ENCODE measurements at regions not wholly inside any gene's neighbourhood (a gene's known extent, or its start where the extent isn't known, plus 50 kb on each side); places are given as distances from the start of the nearest gene placed in this dataset.

- Histone ChIP-seq H3K4me2 (ENCODE audit: low read length) (no peak overlapping the region), H3K27me3 (ENCODE audit: low read depth, low read length) (peaks cover 9% of the 10 kb centered on the region), H3K79me2 (ENCODE audit: low read length) (no peaks in the 10 kb centered on the region), H3K4me1 (ENCODE audit: low read length) (peaks cover 6% of the 10 kb centered on the region; the same call in 1 of the 2 replicates), H3K9ac (ENCODE audit: low read length) (no peak overlapping the region), H3K9me3 (ENCODE audit: insufficient read depth, low read length) (no peaks in the 10 kb centered on the region), H3K36me3 (replicated peaks; ENCODE audit: low read depth, low read length) (no peaks in the 10 kb centered on the region), H4K20me1 (ENCODE audit: insufficient read depth, low read length) (no peaks in the 10 kb centered on the region), H3K27ac (ENCODE audit: low read length) (no peak overlapping the region), H2AFZ (ENCODE audit: low read depth, low read length) (no peak overlapping the region), H3K4me3 (ENCODE audit: low read length) (no peak overlapping the region)
- TF ChIP-seq CTCF (IDR thresholded peaks at IDR 0.05; ENCODE audit: low read depth, low read length) (no peak), EZH2phosphoT487 (IDR thresholded peaks at IDR 0.05; ENCODE audit: low read depth) (no peak)
These were observed 201.3 kb downstream of the REEP3 start for GRCh38 chr10:63722537-63722936.

- no peak overlapping the region for H3K4me2 ChIP-seq (ENCODE audit: low read length)
- peaks cover 6% of the 10 kb centered on the region; the same call in 1 of the 2 replicates for H3K4me1 ChIP-seq (ENCODE audit: low read length)
- no peaks in the 10 kb centered on the region for H4K20me1 ChIP-seq (ENCODE audit: insufficient read depth, low read length)
- no peak for TF ChIP-seq CTCF (IDR thresholded peaks at IDR 0.05; ENCODE audit: low read depth, low read length)
- TF ChIP-seq EZH2phosphoT487 (IDR thresholded peaks at IDR 0.05; ENCODE audit: low read depth) = no peak
- peaks cover 7% of the 10 kb centered on the region for H3K27me3 ChIP-seq (ENCODE audit: low read depth, low read length)
- no peak overlapping the region for H2AFZ ChIP-seq (ENCODE audit: low read depth, low read length)
- H3K36me3 ChIP-seq (replicated peaks; ENCODE audit: low read depth, low read length) = no peaks in the 10 kb centered on the region
- H3K9ac ChIP-seq (ENCODE audit: low read length) = no peak overlapping the region
- H3K79me2 ChIP-seq (ENCODE audit: low read length) = no peaks in the 10 kb centered on the region
- H3K9me3 ChIP-seq (ENCODE audit: insufficient read depth, low read length) = no peaks in the 10 kb centered on the region
- no peak overlapping the region for H3K4me3 ChIP-seq (ENCODE audit: low read length)
- no peak overlapping the region for H3K27ac ChIP-seq (ENCODE audit: low read length)
These were observed 202.1 kb downstream of the REEP3 start for GRCh38 chr10:63723320-63723719.

GRCh38 chr10:63723741-63724140, 202.5 kb downstream of the REEP3 start:
- Histone ChIP-seq H3K9me3 (ENCODE audit: insufficient read depth, low read length) (no peaks in the 10 kb centered on the region), H3K4me1 (ENCODE audit: low read length) (peaks cover 6% of the 10 kb centered on the region; the same call in 1 of the 2 replicates), H3K27ac (ENCODE audit: low read length) (no peak overlapping the region), H3K27me3 (ENCODE audit: low read depth, low read length) (peaks cover 5% of the 10 kb centered on the region), H3K9ac (ENCODE audit: low read length) (no peak overlapping the region), H3K4me3 (ENCODE audit: low read length) (no peak overlapping the region), H4K20me1 (ENCODE audit: insufficient read depth, low read length) (no peaks in the 10 kb centered on the region), H2AFZ (ENCODE audit: low read depth, low read length) (no peak overlapping the region), H3K36me3 (replicated peaks; ENCODE audit: low read depth, low read length) (no peaks in the 10 kb centered on the region), H3K4me2 (ENCODE audit: low read length) (no peak overlapping the region), H3K79me2 (ENCODE audit: low read length) (no peaks in the 10 kb centered on the region)
- TF ChIP-seq EZH2phosphoT487 (IDR thresholded peaks at IDR 0.05; ENCODE audit: low read depth) (no peak), CTCF (IDR thresholded peaks at IDR 0.05; ENCODE audit: low read depth, low read length) (no peak)

GRCh38 chr10:63724922-63725321, 203.7 kb downstream of the REEP3 start:
- Histone ChIP-seq H3K4me3 (ENCODE audit: low read length) (no peak overlapping the region), H3K79me2 (ENCODE audit: low read length) (no peaks in the 10 kb centered on the region), H3K4me2 (ENCODE audit: low read length) (no peak overlapping the region)

More at GRCh38 chr10:63724922-63725321, 203.7 kb downstream of the REEP3 start:
- H3K9me3 ChIP-seq (ENCODE audit: insufficient read depth, low read length) = no peaks in the 10 kb centered on the region
- no peak overlapping the region for H3K9ac ChIP-seq (ENCODE audit: low read length)
- no peak overlapping the region for H2AFZ ChIP-seq (ENCODE audit: low read depth, low read length)
- peaks cover 6% of the 10 kb centered on the region; the same call in 1 of the 2 replicates for H3K4me1 ChIP-seq (ENCODE audit: low read length)
- H3K27me3 ChIP-seq (ENCODE audit: low read depth, low read length) = no peaks in the 10 kb centered on the region; the same call in 1 of the 2 replicates
- no peak overlapping the region for H3K27ac ChIP-seq (ENCODE audit: low read length)
- H4K20me1 ChIP-seq (ENCODE audit: insufficient read depth, low read length) = no peaks in the 10 kb centered on the region
- no peaks in the 10 kb centered on the region for H3K36me3 ChIP-seq (replicated peaks; ENCODE audit: low read depth, low read length)
- TF ChIP-seq EZH2phosphoT487 (IDR thresholded peaks at IDR 0.05; ENCODE audit: low read depth) (no peak), CTCF (IDR thresholded peaks at IDR 0.05; ENCODE audit: low read depth, low read length) (no peak)
